Fibroblast of skin of left biceps (primary cell): ENCODE measurements at regions not wholly inside any gene's neighbourhood (a gene's known extent, or its start where the extent isn't known, plus 50 kb on each side); places are given as distances from the start of the nearest gene placed in this dataset.
"Not testable (repeated sequence)": the region's sequence is repeated elsewhere in the genome, so short reads cannot be mapped to it uniquely, and the experiment has no call there.

Experiments used
- DNase-seq, 2 experiments: peaks; one replicate each; pipeline ENCODE4 v3.0.0-alpha.2; 2013; ENCODE audit warnings: low read depth in 2 of 2

DNA sequence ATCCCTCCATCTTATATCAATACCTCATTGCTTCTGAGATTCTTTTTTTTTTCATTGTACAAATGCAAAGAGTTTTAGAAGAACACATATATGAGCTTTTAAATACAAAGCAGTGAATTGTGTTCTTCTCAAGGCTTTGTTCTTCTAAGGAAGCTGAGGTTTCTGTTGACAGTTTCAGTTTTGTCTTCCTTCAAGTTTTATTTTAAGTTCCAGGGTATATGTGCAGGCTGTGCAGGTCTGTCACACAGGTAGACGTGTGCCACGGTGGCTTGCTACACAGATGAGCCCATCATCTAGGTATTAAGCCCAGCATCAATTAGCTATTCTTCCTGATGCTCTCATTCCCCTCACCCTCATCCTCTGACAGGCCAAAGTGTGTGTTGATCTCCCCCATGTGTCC is 201.2 kb upstream of the DIPK2B start:
- no peak for DNase-seq

DNA sequence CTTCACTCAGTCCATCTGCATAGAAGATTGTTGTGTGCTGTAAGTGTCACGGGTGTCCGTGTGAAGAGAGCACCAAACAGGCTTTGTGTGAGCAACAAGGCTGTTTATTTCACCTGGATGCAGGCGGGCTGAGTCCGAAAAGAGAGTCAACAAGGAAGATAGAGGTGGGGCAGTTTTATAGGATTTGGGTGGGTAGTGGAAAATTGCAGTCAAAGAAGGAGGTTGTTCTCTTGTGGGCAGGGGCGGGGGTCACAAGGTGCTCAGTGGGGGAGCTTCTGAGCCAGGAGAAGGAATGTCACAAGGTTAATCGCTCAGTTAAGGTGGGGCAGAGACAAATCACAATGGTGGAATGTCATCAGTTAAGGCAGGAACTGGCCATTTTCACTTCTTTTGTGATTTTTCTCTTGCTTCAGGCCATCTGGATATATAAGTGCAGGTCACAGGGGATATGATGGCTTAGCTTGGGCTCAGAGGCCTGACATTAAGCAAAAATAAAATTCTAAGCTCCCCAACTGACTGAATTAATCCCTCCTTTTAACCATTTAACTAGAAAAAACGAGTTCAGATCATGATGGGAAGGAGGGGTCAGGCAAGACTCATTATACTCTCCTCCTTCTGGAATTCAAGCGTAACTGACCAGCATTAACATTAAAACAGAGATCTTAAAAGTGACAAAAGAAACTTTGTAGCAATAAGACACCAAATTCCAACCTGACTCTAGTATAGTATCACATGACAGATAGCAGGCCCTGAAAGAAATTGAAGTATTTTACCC is 200.5 kb upstream of the DIPK2B start:
- not testable (repeated sequence) for DNase-seq

DNA sequence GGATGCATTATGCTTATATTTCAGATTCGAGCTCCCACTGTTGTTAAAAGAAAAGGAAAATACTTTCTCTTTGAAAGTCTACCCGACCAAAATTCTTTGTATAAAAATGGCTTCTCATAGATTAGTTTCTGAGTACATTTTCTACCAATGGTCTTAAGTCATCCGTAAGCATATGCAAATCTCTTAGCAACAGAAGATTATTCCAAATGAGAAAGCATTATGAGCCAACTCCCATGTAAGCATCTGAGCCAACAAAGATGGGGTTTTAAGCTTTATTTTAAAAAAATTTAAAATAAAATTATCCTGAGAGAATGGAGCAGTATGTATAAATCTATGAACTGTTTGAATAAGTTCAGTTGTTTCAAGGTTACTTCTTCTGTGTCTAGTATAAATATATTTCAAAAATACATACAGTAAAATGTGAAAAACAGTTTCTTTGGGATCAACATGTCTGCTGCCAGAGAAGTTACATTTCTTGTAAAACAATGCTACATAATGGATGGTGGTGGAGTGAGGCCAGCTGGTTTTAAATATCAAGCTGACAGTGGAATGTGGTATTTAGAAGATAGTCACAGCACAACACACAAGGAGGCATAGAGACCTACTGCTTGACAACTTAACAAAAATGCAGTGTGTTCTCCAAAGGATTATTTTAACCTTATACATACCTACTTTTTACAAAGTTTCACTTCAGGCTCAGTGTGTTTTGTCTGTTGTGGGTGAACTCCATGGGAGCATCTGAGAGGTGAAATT is 199.5 kb upstream of the DIPK2B start:
- peak in 1 of 2 experiments; percentile 41 for DNase-seq

DNA sequence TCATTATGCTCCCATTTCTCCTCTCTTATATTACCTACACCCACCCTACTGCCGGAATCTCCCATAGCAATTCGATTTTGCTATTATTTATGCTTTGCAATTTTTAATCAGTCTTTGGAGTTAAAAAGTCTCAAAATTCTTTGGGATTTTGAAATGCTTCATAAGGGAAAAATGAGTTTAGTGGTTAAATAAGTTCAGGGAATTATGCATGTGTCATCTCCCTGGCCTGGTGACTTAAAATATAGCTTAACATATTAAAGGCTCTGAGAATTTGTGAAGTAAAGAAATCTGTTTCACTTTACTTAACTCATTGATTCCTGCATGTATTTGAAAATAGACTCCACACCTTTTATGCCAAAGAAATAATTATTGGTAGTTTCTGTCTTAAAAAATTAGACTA is 185.1 kb upstream of the DIPK2B start:
- peak; percentile 36 to 49 for DNase-seq

DNA sequence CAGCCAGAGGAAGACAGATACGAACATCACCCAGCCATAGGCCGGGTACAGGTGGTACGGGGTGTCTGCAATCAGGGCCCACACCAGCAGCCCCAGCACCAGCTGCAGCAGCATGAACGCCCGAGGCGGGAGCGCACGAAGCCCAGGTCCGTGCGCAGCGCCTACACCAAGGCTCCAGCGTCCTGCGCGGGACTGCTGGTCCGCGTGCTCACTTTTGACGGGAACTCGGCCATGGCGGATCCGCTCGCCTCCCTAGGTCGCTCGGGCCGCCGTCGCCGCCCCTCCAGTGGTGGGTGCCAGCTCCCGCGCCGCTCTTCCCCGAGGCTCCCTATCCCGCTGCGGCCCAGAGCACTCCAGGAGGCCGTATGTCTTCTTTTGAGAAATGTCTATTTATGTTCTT is 181.2 kb upstream of the DIPK2B start:
- DNase-seq = no peak

DNA sequence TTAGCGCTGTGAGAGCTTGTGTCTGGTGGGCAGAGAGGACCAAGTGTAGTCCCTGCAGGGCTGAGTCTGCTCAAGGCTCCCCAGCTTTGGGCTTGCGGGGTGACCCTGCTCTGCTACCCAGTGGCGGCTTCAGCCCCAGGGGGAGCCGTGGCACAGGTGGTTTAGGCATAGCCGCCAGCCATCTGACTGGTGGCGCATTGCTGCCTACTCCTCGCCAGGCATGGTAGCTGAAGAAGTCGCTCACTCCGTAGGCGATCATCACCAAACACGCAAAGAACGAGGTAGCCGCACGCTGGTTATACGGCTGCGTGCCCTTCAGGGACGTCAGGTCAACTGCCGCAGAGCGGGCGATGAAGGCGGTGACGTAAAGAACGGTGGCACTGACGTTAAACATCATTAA is 180.7 kb upstream of the DIPK2B start:
- DNase-seq = no peak

DNA sequence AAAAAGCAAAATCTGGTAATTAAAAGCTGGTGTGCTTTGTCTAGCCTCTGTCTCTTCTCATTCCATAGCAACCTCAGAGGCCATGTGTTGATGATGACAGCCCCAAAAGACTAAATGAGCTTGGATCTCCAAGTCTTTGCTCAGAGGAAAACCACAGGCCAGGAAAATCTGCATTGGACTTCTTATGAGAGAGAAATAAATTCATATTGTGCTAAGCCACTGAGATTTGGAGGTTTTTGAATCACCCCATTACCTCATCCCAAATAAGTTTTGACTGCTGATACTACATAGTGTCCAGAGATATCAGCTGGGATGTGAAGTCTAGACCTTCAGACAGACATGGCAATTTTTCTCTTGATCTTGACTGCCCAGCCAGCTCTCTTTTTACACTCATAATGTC is 178.6 kb upstream of the DIPK2B start:
- DNase-seq = peak in 1 of 2 experiments; percentile 12

DNA sequence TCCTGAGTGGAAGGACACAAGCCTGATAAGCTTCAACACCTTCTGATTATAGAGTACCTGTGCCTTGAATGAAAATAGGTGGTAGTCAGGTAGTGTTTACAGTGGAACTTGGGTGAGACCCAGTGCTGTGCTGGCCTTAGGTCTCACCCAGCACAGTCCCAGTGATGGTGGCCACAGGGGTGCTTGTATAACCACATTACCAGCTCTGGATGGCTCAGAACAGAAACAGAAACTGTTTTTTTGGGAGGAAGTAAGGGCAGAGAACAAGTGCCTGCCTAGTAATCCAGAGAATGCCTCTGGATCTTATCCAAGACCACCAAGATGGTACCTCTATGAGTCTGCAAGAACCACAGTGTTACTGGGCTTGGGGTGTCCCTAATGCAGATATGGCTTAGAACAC is 171.5 kb upstream of the DIPK2B start:
- no peak for DNase-seq

DNA sequence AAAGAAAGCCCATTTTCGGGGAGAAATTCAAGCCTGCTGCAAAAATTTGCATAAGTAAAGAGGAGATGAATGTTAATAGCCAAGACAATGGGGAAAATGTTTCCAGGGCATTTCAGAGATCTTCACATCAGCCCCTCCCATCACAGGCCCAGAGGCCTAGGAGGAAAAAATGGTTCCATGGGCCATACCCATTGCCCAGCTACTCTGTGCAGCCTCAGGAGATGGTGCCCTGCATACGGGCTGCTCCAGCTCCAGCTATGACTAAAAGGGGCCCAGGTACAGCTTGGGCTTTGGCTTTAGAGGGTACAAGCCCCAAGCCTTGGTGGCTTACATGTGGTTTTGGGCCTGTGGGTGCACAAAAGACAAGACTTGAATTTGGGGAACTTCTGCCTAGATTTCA is 168.0 kb upstream of the DIPK2B start:
- DNase-seq = no peak

DNA sequence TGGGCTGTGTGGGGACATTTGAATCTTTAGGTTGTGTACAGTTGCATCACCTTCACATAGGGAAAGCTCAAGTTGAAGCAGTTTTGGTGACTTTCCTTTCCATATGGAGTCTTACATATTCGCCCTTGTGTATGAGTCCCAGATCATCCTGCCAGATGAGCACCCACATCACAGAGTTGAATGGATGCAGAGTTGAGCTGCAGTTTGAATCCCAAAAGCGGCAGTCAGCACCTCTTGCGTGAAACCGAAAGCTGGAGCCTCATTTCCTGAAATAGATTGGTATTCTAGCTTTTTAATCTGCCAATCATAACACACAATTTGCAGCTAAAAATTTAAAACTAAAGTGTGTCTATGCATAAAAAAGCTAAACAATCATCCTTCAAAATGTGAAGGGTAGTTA is 162.9 kb upstream of the DIPK2B start:
- DNase-seq = no peak

DNA sequence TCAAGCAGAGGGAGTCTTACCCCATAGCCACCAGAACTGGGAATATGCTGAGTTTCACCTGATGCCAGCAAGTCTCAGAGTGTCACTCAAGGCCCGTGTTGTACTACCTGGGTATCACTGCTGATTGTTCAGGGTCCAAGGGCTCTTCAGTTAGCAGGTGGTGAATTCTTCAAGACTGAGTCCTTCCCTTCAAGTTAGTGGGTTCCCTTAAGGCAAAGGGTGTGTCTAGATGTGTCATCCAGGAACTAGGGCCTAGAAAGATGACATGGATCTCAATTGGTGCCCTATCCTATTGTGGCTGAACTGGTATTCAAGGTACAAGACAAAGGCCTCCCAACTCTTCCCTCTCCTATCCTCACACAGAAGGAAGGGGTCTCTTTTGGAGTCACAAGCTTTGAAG is 159.9 kb upstream of the DIPK2B start:
- DNase-seq = no peak

DNA sequence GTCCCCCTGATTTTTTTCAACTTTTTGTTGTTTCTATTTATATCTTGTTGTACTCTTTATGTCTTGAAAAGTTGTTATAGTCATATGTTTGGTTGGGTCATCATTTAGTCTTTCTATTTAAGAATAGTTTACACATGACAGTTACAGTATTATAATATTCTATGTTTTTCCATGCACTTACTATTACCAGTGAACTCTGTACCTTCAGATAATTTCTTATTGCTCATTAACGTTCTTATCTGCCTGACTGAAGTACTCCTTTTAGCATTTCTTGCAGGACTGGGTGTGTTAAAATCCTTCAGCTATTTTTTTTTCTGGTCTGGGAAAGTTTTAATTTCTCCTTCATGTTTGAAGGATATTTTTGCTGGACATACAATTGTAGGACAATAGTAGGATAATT is 157.7 kb upstream of the DIPK2B start:
- DNase-seq = no peak

DNA sequence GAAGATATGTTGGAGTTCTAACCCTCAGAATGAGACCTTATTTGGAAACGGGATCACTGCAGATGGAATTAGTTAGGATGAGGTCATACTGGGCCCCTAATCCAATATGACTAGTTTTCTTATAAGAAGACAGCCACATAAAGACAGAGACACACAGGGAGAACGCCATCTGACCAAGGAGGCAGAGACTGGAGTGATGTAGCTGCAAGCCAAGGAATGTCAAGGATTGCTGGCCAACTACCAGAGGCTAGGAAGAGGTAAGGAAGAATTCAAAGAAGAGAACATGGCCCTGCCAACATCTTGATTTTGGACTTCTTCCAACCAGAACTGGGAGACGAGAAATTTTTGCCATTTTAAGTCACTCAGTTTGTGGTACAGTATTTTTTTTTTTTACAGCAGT is 152.8 kb upstream of the DIPK2B start:
- DNase-seq = no peak

DNA sequence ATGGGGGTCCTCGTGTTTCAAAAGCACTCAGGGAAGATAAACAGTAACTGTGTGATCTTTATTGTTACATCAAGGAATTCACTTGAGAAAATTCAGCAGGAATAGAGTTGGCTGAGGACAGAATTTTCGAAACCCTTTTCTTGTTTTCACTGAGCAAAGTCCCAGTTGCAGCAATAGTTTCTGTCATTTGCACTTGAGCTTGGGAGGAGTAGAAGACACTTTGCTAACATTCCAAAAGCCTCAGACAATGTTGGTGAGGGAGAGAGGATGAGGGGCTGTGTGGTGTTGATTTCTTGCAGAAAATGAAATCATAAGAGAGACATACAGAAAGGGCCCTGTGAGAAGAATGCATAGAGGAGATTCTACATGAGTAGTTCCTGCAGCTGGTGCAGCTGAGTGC is 151.9 kb upstream of the DIPK2B start:
- no peak for DNase-seq

DNA sequence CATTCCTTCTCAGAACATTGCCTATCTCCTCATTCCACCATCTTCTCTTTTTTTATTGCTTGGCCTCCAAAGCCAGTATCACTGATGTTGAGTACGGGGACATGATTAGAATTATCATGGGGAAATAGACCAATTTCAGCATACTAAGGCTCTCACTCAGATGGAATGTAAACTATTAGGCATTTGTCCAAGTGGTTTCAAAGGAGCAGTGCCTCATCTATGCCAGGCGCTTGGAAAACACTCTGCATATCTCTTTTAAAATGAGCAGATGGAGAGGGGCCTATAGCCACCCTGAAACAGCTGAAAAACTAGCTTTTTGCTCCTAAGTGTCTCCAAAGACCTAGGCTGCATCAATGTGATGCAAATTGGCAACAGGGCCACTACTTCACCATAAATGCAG is 150.8 kb upstream of the DIPK2B start:
- DNase-seq = peak; percentile 62 to 68

DNA sequence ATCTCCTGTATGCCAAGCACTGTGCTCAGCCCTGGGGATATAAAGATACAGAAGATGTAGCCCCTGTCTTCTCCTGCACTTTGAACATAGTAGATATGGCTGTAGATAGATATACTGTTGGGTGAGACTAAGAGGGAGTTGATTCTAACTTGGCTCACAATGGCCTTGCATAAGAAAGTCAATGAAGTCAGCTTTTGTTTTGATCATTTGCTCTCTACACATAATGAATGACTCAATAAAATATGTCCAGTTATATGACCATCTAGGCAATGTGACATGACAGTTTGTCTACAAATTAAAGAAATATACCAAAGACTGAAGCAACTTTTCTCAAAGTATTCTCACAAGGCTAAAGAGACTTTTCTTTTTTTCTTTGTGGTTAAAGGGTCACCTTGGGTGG is 147.6 kb upstream of the DIPK2B start:
- DNase-seq = no peak

DNA sequence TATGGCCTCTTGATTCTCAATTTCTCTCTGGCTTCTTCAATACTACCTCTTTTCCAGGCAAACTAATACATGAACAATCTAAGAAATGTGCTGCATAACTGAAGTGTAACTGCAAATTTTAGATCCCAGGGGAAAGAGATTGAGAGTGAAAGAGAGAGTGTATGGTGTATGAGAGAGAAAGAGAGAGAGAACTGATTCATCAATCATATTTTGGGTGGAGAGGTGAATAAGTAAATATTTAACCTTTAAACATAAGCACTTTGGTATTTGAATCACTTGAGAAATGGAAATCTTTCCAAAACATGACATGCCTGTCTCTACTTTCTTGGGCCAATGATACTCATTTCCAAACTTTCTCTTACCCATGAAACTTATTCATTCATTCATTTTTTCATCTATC is 147.2 kb upstream of the DIPK2B start:
- DNase-seq = peak; percentile 67 to 69

DNA sequence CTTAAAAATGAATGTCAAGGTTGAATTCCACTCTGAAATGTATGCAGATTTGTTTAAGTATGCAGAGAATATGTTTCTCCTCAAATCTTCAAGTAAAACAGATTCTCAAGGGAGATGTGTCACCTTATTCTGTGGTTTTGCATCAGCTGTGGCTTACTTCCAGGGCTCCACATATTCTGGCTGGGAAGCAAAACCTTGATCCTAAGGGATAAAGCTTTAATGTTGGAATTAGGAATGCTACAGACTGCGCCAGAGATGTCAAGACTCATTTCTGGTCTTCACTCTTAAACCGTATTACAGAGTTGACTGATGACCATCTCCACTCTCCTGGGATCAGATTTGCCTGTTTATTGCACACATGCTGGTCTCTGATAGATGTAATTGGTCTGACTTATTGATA is 143.9 kb upstream of the DIPK2B start:
- peak; percentile 95 to 97 for DNase-seq

DNA sequence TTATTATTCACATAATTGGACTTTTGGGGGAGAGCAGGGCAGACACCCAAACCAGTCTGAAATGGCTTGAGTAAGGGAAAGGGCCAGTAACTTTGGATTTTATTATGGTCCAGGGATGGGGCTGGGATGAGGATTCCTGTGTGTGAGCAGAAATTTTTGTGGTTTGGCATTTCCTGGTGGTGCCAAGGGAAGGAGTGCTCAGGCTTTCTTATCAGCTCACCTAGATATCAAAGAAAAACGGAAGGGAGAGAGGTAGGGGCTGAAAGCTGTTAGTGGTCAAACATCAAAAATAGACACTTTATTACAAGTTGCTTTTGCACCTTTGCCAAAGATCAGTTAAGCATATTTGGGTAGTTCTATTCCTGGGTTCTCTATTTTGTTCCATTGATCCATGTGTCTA is 128.5 kb upstream of the DIPK2B start:
- no peak for DNase-seq

DNA sequence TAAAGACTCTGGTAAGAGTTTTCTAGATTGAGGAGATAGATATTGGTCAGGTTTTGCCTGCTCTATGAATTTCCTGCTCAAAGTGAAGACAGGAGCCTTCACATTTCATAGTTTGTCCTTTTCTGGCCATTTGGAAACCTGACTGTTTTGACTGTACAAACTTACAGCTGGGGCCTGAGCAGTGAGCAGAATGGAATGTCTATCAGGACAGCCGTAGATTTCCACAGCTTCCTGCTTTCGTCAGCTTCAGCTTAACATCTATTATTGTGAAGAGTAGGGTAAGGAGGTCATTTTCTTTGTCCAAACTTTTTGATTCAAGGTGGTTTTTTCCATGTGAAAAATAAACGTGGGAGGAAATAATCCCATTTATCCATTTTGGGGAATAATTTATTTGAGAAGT is 124.3 kb upstream of the DIPK2B start:
- no peak for DNase-seq

DNA sequence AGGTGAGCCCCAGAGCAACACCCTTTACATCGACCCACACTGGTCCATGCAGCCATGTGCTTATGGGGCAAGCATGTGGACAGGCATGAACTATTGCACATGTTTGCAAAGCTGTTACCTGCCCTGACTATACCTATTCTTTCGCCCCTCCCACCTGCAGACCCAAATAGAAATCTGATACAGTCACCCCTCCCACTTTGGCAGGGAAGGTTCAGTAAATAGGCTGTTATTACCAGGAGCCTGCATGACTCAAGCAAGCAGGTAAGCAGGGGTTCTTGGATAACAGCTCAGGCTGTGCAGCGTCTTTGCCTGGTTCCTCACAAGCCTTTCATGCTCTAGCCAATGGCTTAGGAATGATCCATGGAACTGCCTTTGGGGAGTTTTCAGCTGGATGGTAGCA is 122.7 kb upstream of the DIPK2B start:
- DNase-seq = no peak

DNA sequence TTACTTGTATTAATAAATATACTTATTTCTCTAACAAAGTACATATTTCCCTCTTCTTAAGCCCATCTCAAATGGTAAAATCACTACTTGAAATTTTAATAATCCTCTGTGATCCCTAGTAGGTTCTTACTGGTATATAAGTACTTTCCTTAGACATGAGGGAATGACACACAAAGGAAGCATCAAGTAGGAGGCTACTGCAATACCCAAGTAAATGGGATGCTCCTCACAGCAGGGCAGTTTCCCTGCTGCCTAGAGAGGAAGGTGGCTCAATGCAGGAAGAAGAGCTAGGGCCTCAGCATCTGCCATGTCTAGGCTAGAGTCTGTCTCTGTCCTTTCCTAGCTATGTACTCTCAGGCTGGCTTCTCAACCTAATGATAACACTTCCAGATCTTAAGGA is 122.1 kb upstream of the DIPK2B start:
- DNase-seq = no peak

DNA sequence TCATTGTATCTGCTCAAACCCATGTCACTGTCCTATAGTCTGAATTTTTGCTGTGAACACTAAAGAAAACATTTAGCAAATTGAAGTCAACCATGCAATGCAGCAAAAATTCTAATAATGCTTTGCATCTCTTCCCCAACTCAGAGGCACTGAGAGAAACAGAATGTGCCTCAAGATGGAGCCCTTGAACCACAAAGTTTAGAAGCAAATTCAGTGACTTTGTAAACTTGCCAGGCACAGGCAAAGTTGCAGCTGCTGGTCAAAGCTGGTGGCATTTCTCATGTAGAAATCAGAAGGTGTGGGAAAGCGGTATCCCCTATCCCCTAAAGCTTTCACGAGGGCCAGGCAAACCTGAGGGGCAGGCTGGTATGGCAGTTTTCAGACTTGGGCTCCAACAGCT is 121.7 kb upstream of the DIPK2B start:
- DNase-seq = peak; percentile 69 to 71

DNA sequence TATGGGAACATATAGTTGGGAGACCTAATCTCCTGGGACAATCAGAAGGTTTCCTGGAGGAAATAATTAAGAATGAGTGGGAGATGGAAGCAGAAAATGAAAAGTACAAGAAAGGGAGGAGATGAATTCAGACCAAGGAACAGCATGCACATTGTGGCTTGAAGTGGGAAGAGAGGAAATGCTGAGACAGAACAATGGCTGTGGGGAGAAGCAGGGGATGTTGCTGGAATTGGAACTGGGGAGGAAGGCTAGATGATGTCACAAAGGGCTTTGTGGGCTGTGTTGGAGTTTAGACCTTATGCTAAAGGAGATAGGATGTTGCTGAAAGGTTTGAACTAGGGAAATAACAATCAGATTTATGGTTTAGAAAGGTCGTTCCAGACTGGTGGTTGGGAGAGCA is 119.5 kb upstream of the DIPK2B start:
- DNase-seq = no peak
